ENCODE measurements at regions not wholly inside any gene's neighbourhood (a gene's known extent, or its start where the extent isn't known, plus 50 kb on each side); places are given as distances from the start of the nearest gene placed in this dataset.

- TF ChIP-seq CTCF (IDR thresholded peaks at IDR 0.05), result no peak
Measured at GRCh38 chr10:118500477-118501104, 94.9 kb downstream of the PRLHR start.

- no peak for TF ChIP-seq CTCF (IDR thresholded peaks at IDR 0.05)
Measured at GRCh38 chr10:118499186-118499585, 96.3 kb downstream of the PRLHR start.

- TF ChIP-seq CTCF (IDR thresholded peaks at IDR 0.05), result no peak
Measured at GRCh38 chr10:118498623-118499022, 96.8 kb downstream of the PRLHR start.

- no peak for TF ChIP-seq CTCF (IDR thresholded peaks at IDR 0.05)
Measured at GRCh38 chr10:118497227-118497626, 98.2 kb downstream of the PRLHR start.

GRCh38 chr10:118496525-118496924 lies 98.9 kb downstream of the PRLHR start:
- TF ChIP-seq CTCF (IDR thresholded peaks at IDR 0.05), result no peak

GRCh38 chr10:118495499-118495898 lies 99.9 kb downstream of the PRLHR start:
- TF ChIP-seq CTCF (IDR thresholded peaks at IDR 0.05), result no peak

GRCh38 chr10:118491055-118491454 lies 104.4 kb downstream of the PRLHR start:
- no peak for TF ChIP-seq CTCF (IDR thresholded peaks at IDR 0.05)

Data from LNCAP (cell line).